DOHH2 (cell line): ENCODE measurements at regions not wholly inside any gene's neighbourhood (a gene's known extent, or its start where the extent isn't known, plus 50 kb on each side); places are given as distances from the start of the nearest gene placed in this dataset.

Experiments used
- H3F3A ChIP-seq: fragments of 200-600 bp; sonication (generic), shearing (Covaris generic); 2 replicates; pipeline ENCODE4 v1.6.0; 2016; ENCODE audit warnings: antibody characterized with exemption, mild to moderate bottlenecking; ENCODE audit not compliant: control insufficient read depth, insufficient read depth
- H3K27ac ChIP-seq: fragments of 200-600 bp; sonication (generic); 2 replicates; pipeline ENCODE4 v1.5.1; 2014; ENCODE audit warnings: low read depth, mild to moderate bottlenecking, low read length, moderate library complexity
- H3K27me3 ChIP-seq: fragments of 200-600 bp; sonication (generic); 2 replicates; pipeline ENCODE4 v1.6.1; 2014; ENCODE audit warnings: mild to moderate bottlenecking, low read length, mixed read lengths; ENCODE audit not compliant: control insufficient read depth
- H3K36me3 ChIP-seq: fragments of 200-600 bp; sonication (generic); 2 replicates; pipeline ENCODE4 v1.6.1; 2014; ENCODE audit warnings: mild to moderate bottlenecking, low read length, moderate library complexity, mixed read lengths; ENCODE audit not compliant: control insufficient read depth
- H3K4me1 ChIP-seq: fragments of 200-600 bp; sonication (generic); 2 replicates; pipeline ENCODE4 v1.6.1; 2014; ENCODE audit warnings: mild to moderate bottlenecking, low read length, mixed read lengths; ENCODE audit not compliant: control insufficient read depth
- H3K4me2 ChIP-seq: fragments of 200-600 bp; sonication (generic); 2 replicates; pipeline ENCODE4 v1.6.0; 2014; ENCODE audit warnings: mild to moderate bottlenecking, low read length, moderate library complexity
- H3K4me3 ChIP-seq: fragments of 200-600 bp; sonication (generic); 2 replicates; pipeline ENCODE4 v1.5.1; 2014; ENCODE audit warnings: mild to moderate bottlenecking, low read length, mixed read lengths
- H3K79me2 ChIP-seq: fragments of 200-600 bp; sonication (generic); 2 replicates; pipeline ENCODE4 v1.6.1; 2014; ENCODE audit warnings: mild to moderate bottlenecking, low read length, mixed read lengths; ENCODE audit not compliant: control insufficient read depth
- H3K9me2 ChIP-seq: fragments of 200-600 bp; sonication (generic); replicated peaks from 2 replicates; pipeline ENCODE4 v1.6.1; 2014; ENCODE audit warnings: mild to moderate bottlenecking, low read length, mixed read lengths; ENCODE audit not compliant: control insufficient read depth
- H3K9me3 ChIP-seq: fragments of 200-600 bp; sonication (generic); 2 replicates; pipeline ENCODE4 v1.6.1; 2014; ENCODE audit warnings: antibody characterized with exemption, low read length, mixed read lengths; ENCODE audit not compliant: control insufficient read depth, insufficient read depth
- H4K20me1 ChIP-seq: fragments of 200-600 bp; sonication (generic); 2 replicates; pipeline ENCODE4 v1.6.0; 2014; ENCODE audit warnings: low read depth, mild to moderate bottlenecking, antibody characterized with exemption, low read length, moderate library complexity; ENCODE audit not compliant: control insufficient read depth, insufficient read depth
- CTCF ChIP-seq: fragments of 200-600 bp; sonication (generic); IDR thresholded peaks from one replicate; pipeline ENCODE4 v1.5.1; 2014; ENCODE audit warnings: antibody characterized with exemption, mild to moderate bottlenecking, low read depth, low read length; ENCODE audit not compliant: poor library complexity, severe bottlenecking
- EZH2phosphoT487 ChIP-seq: fragments of 200-600 bp; sonication (generic); IDR thresholded peaks from 2 replicates; pipeline ENCODE4 v1.6.1; 2017; ENCODE audit warnings: borderline replicate concordance, mild to moderate bottlenecking, antibody characterized with exemption, low read length, moderate library complexity, mixed read lengths

GRCh38 chr3:115251509-115251908 is 104.4 kb upstream of the ZBTB20 start:
- Histone ChIP-seq H3K27me3 (no peaks in the 10 kb centered on the region), H3K9me2 (no peaks in the 10 kb centered on the region), H3K27ac (no peak overlapping the region), H3K4me3 (no peak overlapping the region), H3K79me2 (no peaks in the 10 kb centered on the region), H3K4me2 (no peak overlapping the region), H3K36me3 (no peaks in the 10 kb centered on the region), H3K9me3 (no peaks in the 10 kb centered on the region; the same call in 1 of the 2 replicates), H3F3A (no peaks in the 10 kb centered on the region), H3K4me1 (no peaks in the 10 kb centered on the region), H4K20me1 (no peaks in the 10 kb centered on the region)
- TF ChIP-seq CTCF = no peak
- no peak for TF ChIP-seq EZH2phosphoT487

- Histone ChIP-seq H3K36me3 (no peaks in the 10 kb centered on the region), H3K27me3 (no peaks in the 10 kb centered on the region), H3K9me2 (no peaks in the 10 kb centered on the region), H3K4me2 (no peak overlapping the region), H3K9me3 (no peaks in the 10 kb centered on the region; the same call in 1 of the 2 replicates), H3K27ac (no peak overlapping the region), H3F3A (no peaks in the 10 kb centered on the region), H3K4me1 (no peaks in the 10 kb centered on the region), H4K20me1 (no peaks in the 10 kb centered on the region), H3K79me2 (no peaks in the 10 kb centered on the region), H3K4me3 (no peak overlapping the region)
- no peak for TF ChIP-seq CTCF
- TF ChIP-seq EZH2phosphoT487 = no peak
Measured at GRCh38 chr3:115252679-115253078, 105.6 kb upstream of the ZBTB20 start.

GRCh38 chr3:115254492-115255196 is 107.6 kb upstream of the ZBTB20 start:
- no peaks in the 10 kb centered on the region for H3K79me2 ChIP-seq
- H3K27me3 ChIP-seq = no peaks in the 10 kb centered on the region
- H3K9me2 ChIP-seq = no peaks in the 10 kb centered on the region
- H3K27ac ChIP-seq = no peak overlapping the region
- no peak for TF ChIP-seq CTCF
- no peak for TF ChIP-seq EZH2phosphoT487
- no peak overlapping the region for H3K4me3 ChIP-seq
- H3K4me1 ChIP-seq = no peaks in the 10 kb centered on the region
- H3K36me3 ChIP-seq = no peaks in the 10 kb centered on the region
- H3K9me3 ChIP-seq = no peaks in the 10 kb centered on the region; the same call in 1 of the 2 replicates
- H4K20me1 ChIP-seq = no peaks in the 10 kb centered on the region
- no peaks in the 10 kb centered on the region for H3F3A ChIP-seq
- no peak overlapping the region for H3K4me2 ChIP-seq
